CD4-positive, alpha-beta T cell (primary cell): ENCODE measurements at regions not wholly inside any gene's neighbourhood (a gene's known extent, or its start where the extent isn't known, plus 50 kb on each side); places are given as distances from the start of the nearest gene placed in this dataset.

Experiments
- ATAC-seq: fragments of 200-7000 bp; cut with Tn5 transposase; one replicate; pipeline ENCODE4 v1.10.0; 2022; ENCODE audit warnings: mild to moderate bottlenecking; ENCODE audit not compliant: poor library complexity
- CTCF ChIA-PET: fragments of 350-600 bp; sonication (Branson Sonifier 250); formaldehyde crosslinking; loops from one replicate; lab custom pipeline; 2021; ENCODE audit warnings: antibody characterized with exemption, inconsistent platforms; lab: Charles Lee
- POLR2A ChIA-PET: fragments of 350-600 bp; sonication (Branson Sonifier 250); formaldehyde crosslinking; loops from one replicate; lab custom pipeline; 2021; ENCODE audit warnings: antibody characterized with exemption, inconsistent platforms; lab: Charles Lee
- DNase-seq, 14 experiments: peaks; one replicate each; pipeline ENCODE4 v3.0.0-alpha.2; 2013 to 2020; ENCODE audit warnings: mixed read lengths in 2 of 14
- H3K27ac ChIP-seq, 2 donors: one replicate each; pipeline versions ENCODE4 v1.5.1 to v1.7.0; 2013; ENCODE audit warnings: low read length in 2 of 2, low read depth in 1 of 2, mild to moderate bottlenecking in 1 of 2
- H3K27me3 ChIP-seq, 2 experiments: 1 replicate in 1 of 2; 2 replicates in 1 of 2; pipeline versions ENCODE4 v1.6.1 to v1.7.0; 2013; ENCODE audit warnings: low read length in 2 of 2, control low read depth in 1 of 2, mild to moderate bottlenecking in 1 of 2, moderate library complexity in 1 of 2; ENCODE audit not compliant: insufficient read depth in 2 of 2, control insufficient read depth in 1 of 2
- H3K36me3 ChIP-seq: one replicate; pipeline ENCODE4 v1.6.1; 2013; ENCODE audit warnings: low read length, control low read depth; ENCODE audit not compliant: insufficient read depth
- H3K4me1 ChIP-seq: one replicate; pipeline ENCODE4 v1.6.1; 2013; ENCODE audit warnings: low read length, control low read depth; ENCODE audit not compliant: insufficient read depth
- H3K4me3 ChIP-seq: one replicate; pipeline ENCODE4 v1.5.1; 2013; ENCODE audit warnings: mild to moderate bottlenecking, low read length, moderate library complexity
- H3K9me3 ChIP-seq, 2 experiments: 1 replicate in 1 of 2; 2 replicates in 1 of 2; pipeline versions ENCODE4 v1.6.1 to v1.7.0; 2013; ENCODE audit warnings: low read length in 2 of 2, mild to moderate bottlenecking in 2 of 2, control low read depth in 1 of 2, moderate library complexity in 1 of 2; ENCODE audit not compliant: control insufficient read depth in 1 of 2, insufficient read depth in 1 of 2
- H3K27ac Mint-ChIP-seq: one replicate; pipeline ENCODE4 v1.8.0; 2020; ENCODE audit warnings: mixed read lengths
- H3K27me3 Mint-ChIP-seq: one replicate; pipeline ENCODE4 v1.8.0; 2021; ENCODE audit warnings: mixed read lengths
- H3K36me3 Mint-ChIP-seq: one replicate; pipeline ENCODE4 v1.8.0; 2021; ENCODE audit warnings: low read depth, mixed read lengths
- H3K4me1 Mint-ChIP-seq: one replicate; pipeline ENCODE4 v1.8.0; 2021; ENCODE audit warnings: low read depth, mixed read lengths
- H3K4me3 Mint-ChIP-seq: one replicate; pipeline ENCODE4 v1.8.0; 2020; ENCODE audit warnings: mild to moderate bottlenecking, mixed read lengths
- H3K9me3 Mint-ChIP-seq: one replicate; pipeline ENCODE4 v1.8.0; 2020; ENCODE audit warnings: mixed read lengths
- intact Hi-C, 2 experiments: fragments of 100-400 bp; cut with DNase I in 1 of 2; cut with micrococcal nuclease in 1 of 2; formaldehyde crosslinking; loops; one replicate each; pipeline versions ENCODE4 v1.15.1 to v1.9.0; 2023 to 2025; cut with DNase I, micrococcal nuclease
- TF ChIP-seq, protein P1 (sequence below): fragments of 200-600 bp; IDR thresholded peaks from one replicate; pipeline ENCODE4 v1.8.0; 2022; ENCODE audit warnings: antibody characterized with exemption, mild to moderate bottlenecking

DNA sequence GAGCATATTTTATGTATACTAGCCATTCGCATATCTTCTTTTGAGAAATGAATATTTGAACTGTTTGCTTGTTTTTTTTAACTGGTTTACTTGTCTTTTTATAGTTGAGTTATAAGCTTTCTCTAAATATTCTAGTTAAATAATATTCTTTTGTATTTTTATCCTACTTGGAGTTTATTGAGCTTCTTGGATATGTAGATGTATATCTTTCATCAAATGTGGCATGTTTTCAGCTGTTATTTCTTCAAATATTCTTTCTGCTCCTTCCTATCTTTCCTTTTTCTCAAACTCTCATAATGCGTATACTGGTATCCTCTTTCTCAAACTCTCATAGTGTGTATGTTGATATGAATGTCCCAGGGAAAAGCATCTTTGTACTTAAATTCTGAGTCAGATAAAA lies 100.3 kb upstream of the NCKAP5 start:
- peaks cover 5 to 8% of the 10 kb centered on the region in 2 experiments for H3K9me3 ChIP-seq
- DNase-seq (no peak), ATAC-seq (no peak)
- Mint-ChIP-seq H3K4me1 (no peaks in the 10 kb centered on the region), H3K9me3 (peaks cover 17% of the 10 kb centered on the region), H3K27ac (no peak overlapping the region), H3K4me3 (no peak overlapping the region), H3K27me3 (peaks cover 6% of the 10 kb centered on the region), H3K36me3 (no peaks in the 10 kb centered on the region)
- H3K27ac ChIP-seq = no peak overlapping the region
- no peaks in the 10 kb centered on the region for H3K4me1 ChIP-seq
- CTCF ChIA-PET = no interaction called here
- TF ChIP-seq, protein P1, sequence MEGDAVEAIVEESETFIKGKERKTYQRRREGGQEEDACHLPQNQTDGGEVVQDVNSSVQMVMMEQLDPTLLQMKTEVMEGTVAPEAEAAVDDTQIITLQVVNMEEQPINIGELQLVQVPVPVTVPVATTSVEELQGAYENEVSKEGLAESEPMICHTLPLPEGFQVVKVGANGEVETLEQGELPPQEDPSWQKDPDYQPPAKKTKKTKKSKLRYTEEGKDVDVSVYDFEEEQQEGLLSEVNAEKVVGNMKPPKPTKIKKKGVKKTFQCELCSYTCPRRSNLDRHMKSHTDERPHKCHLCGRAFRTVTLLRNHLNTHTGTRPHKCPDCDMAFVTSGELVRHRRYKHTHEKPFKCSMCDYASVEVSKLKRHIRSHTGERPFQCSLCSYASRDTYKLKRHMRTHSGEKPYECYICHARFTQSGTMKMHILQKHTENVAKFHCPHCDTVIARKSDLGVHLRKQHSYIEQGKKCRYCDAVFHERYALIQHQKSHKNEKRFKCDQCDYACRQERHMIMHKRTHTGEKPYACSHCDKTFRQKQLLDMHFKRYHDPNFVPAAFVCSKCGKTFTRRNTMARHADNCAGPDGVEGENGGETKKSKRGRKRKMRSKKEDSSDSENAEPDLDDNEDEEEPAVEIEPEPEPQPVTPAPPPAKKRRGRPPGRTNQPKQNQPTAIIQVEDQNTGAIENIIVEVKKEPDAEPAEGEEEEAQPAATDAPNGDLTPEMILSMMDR = no peak
- no peaks in the 10 kb centered on the region for H3K36me3 ChIP-seq
- H3K27me3 ChIP-seq = no peaks in the 10 kb centered on the region
- H3K4me3 ChIP-seq = no peak overlapping the region
- intact Hi-C loops = no loop called here
- POLR2A ChIA-PET = no interaction called here

DNA sequence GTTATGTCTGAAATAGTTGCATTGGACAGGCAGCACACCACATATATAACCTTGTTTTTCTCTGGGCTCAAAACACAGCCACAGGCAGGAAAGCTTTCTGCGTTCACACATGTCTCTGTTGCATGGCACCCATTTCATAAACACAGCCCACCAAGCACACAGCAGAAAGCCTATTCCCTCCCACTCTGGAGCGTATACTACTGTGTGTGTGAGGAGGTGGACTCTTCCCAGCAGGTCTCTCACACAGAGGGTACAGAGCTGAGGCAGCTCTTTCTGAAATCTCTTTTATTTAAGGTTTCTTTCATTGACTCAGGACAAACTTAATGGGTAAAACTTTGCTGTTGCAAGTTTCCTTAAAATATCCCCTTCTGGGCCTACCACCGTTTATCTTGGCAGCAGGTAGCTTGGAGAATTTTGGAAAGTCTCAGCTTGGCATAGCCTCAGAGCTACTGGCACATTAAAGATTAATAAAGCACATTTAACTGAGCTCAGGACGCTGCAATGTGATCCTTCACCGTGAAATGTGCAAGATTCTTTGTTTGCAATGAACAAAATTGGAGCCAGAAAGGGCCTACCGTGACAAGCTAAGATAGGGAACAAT lies 105.1 kb upstream of the NCKAP5 start:
- CTCF ChIA-PET = no interaction called here
- POLR2A ChIA-PET = no interaction called here

GRCh38 chr2:133674066-133674432 lies 105.8 kb upstream of the NCKAP5 start:
- no peaks in the 10 kb centered on the region for H3K4me1 ChIP-seq
- ChIA-PET CTCF (no interaction called here), POLR2A (no interaction called here)
- no peak overlapping the region for H3K4me3 Mint-ChIP-seq
- H3K9me3 ChIP-seq = peaks cover 1 to 5% of the 10 kb centered on the region in 2 experiments
- H3K9me3 Mint-ChIP-seq = peaks cover 5% of the 10 kb centered on the region
- H3K27me3 Mint-ChIP-seq = peaks cover 12% of the 10 kb centered on the region
- ATAC-seq = no peak
- no peak overlapping the region for H3K27ac ChIP-seq
- H3K4me3 ChIP-seq = no peak overlapping the region
- no peaks in the 10 kb centered on the region for H3K4me1 Mint-ChIP-seq
- no peaks in the 10 kb centered on the region for H3K36me3 ChIP-seq
- H3K36me3 Mint-ChIP-seq = no peaks in the 10 kb centered on the region
- H3K27ac Mint-ChIP-seq = no peak overlapping the region
- DNase-seq = no peak
- TF ChIP-seq, protein P1 = no peak
- no peaks in the 10 kb centered on the region for H3K27me3 ChIP-seq
- intact Hi-C loops = no loop called here

More for the DNA sequence above, 105.1 kb upstream of the NCKAP5 start:
- TF ChIP-seq, protein P1 = no peak
- Mint-ChIP-seq H3K36me3 (no peaks in the 10 kb centered on the region), H3K4me1 (no peaks in the 10 kb centered on the region), H3K4me3 (no peak overlapping the region), H3K27me3 (peaks cover 12% of the 10 kb centered on the region), H3K27ac (no peak overlapping the region), H3K9me3 (peaks cover 7% of the 10 kb centered on the region)
- Histone ChIP-seq H3K4me1 (no peaks in the 10 kb centered on the region), H3K27ac (no peak overlapping the region), H3K4me3 (no peak overlapping the region), H3K27me3 (no peaks in the 10 kb centered on the region), H3K9me3 (peaks cover 5 to 8% of the 10 kb centered on the region in 2 experiments), H3K36me3 (no peaks in the 10 kb centered on the region)
- intact Hi-C loops = no loop called here
- DNase-seq = no peak
- no peak for ATAC-seq
